OCI-LY3 (cell line): ENCODE measurements at regions not wholly inside any gene's neighbourhood (a gene's known extent, or its start where the extent isn't known, plus 50 kb on each side); places are given as distances from the start of the nearest gene placed in this dataset.

Source experiments
- EZH2phosphoT487 ChIP-seq: fragments of 200-600 bp; shearing (Covaris generic); IDR thresholded peaks from 2 replicates; pipeline ENCODE4 v1.6.1; 2018; ENCODE audit warnings: antibody characterized with exemption, mixed run types, low read depth
- TF ChIP-seq, protein P1 (sequence below): fragments of 200-600, 300-600 bp; sonication (generic); IDR thresholded peaks from 2 replicates; pipeline ENCODE4 v1.5.1; 2014; ENCODE audit warnings: antibody characterized with exemption, low read length, low read depth

DNA sequence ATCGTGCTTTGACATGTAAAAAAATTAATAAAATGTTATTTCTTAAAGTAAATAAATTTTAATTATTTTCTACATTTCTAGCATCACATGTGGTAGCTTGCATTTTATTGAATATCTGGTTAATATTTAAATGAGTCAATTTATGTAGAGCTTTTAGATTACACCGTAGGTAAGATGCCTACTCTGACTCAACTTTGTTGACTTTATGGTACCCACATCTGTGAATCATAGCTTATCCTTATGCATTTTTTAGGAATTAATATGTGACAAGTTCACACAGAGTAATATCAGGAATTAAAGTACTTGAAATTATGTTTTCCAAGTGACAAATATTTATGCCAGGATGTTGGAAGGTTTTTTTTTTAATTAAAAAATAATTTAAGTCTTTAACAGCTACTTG, 120.7 kb downstream of the LEPR start:
- TF ChIP-seq, protein P1, sequence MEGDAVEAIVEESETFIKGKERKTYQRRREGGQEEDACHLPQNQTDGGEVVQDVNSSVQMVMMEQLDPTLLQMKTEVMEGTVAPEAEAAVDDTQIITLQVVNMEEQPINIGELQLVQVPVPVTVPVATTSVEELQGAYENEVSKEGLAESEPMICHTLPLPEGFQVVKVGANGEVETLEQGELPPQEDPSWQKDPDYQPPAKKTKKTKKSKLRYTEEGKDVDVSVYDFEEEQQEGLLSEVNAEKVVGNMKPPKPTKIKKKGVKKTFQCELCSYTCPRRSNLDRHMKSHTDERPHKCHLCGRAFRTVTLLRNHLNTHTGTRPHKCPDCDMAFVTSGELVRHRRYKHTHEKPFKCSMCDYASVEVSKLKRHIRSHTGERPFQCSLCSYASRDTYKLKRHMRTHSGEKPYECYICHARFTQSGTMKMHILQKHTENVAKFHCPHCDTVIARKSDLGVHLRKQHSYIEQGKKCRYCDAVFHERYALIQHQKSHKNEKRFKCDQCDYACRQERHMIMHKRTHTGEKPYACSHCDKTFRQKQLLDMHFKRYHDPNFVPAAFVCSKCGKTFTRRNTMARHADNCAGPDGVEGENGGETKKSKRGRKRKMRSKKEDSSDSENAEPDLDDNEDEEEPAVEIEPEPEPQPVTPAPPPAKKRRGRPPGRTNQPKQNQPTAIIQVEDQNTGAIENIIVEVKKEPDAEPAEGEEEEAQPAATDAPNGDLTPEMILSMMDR = no peak
- TF ChIP-seq EZH2phosphoT487 = no peak
